HG03558 (cell line): ENCODE measurements at regions not wholly inside any gene's neighbourhood (a gene's known extent, or its start where the extent isn't known, plus 50 kb on each side); places are given as distances from the start of the nearest gene placed in this dataset.

Experiments
- ATAC-seq: cut with Tn5 transposase; IDR thresholded peaks from one replicate; pipeline ENCODE4 v1.9.1; 2021; ENCODE audit warnings: moderate number of reproducible peaks; ENCODE audit not compliant: unreplicated experiment; ENCODE audit errors: extremely low read depth

DNA sequence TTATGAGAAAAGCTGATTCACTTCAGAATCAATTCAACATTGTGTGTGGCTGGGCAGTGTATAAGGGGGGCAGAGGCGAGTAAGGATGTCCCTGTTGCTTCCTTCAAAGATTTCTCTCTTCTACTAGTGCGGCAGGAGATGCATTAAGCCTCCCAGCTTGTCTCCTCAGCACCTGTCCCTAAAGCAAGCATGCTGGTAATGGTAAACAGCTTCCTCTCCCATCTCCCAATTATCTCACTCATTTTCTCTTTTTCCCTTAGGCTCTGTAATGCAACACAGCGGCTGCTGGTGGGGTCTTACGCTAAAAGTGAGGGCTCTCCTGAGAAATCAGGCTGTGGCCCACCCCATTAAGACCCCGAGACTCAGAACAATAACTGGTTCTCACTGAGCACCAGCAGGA, 306.4 kb upstream of the ROPN1 start:
- no peak for ATAC-seq

GRCh38 chr3:124298951-124299350, 307.0 kb upstream of the ROPN1 start:
- ATAC-seq: no peak

DNA sequence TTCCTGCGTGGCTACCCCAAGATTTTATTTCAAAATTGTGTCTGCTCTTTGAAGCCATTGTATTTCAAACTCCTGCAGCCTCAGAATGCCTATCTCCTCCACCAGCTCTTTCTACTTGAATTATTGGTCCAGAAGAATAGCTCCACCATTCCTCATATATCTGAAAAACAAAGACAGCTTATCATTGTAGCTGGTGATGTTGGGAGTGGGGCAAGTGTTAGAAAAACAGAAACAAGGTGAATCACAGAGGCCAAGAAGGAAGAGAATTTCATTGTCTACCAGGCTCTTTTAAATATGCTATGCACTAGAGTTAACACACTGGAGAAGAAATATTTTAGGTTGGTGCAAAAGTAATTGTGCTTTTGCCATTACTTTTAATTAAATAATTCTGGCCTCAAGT, 307.9 kb upstream of the ROPN1 start:
- no peak for ATAC-seq

GRCh38 chr3:124300416-124300815, 308.5 kb upstream of the ROPN1 start:
- ATAC-seq: no peak

DNA sequence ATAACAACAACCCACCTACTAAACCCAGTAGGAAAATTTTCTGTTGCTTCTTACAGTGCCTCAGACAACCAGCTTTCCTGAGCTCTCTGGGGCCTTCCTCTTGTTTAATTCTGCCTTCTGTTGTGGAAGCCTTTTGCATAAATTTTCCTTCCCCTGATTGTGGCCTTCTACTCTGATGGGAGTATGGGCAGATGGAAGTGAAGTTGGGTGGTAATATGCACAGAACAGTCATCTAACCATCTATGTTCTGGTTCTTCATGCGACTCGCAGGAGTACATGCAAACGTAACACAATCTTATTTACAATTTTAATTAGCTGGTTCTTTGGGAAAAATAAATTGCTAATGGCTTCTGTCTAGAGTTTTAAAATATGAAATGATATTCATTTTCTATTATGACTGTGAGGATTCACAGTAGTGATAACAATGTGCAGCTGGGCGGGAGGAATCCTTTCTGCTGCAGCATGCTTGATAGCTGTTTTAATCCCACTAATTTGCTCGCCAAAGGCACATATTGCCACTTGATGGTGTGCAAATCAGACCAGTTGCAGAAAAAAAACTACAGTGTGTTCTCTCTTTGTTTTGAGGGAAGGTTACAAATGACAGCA, 311.5 kb upstream of the ROPN1 start:
- no peak for ATAC-seq

DNA sequence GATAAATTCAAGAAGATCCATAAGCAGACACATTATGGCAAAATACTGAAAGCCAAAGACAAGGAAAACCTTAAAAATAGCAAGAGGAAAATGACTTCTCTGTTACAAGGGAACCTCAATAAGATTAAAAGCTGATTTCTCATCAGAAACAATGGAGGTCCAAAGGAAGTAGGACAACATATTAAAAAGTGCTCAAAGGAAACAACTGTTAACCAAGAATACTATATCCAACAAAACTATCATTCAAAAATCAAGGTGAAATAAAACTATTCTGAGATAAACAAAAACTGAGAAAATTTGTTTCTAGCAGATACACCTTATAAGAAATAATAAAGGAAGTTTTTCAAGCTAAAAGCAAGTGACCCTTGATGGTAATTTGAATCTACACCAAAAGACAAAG, 314.7 kb upstream of the ROPN1 start:
- no peak for ATAC-seq

DNA sequence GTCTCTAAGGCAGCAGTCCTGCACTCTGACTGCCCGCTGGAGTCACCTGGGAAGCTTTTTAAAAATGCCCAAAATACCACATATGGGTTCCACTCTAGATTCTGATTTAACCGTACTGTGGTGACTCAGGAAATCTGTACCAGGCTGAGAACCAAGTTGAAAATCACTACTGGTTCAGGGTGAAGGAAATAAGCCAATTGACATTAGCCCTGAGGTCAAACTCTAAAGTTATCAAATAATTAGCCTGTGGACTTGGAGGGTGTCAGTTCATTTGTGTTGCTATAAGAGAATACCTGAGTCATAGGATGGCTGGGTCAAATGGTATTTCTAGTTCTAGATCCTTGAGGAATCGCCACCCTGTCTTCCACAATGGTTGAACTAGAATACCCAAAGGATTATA, 321.7 kb upstream of the ROPN1 start:
- no peak for ATAC-seq

DNA sequence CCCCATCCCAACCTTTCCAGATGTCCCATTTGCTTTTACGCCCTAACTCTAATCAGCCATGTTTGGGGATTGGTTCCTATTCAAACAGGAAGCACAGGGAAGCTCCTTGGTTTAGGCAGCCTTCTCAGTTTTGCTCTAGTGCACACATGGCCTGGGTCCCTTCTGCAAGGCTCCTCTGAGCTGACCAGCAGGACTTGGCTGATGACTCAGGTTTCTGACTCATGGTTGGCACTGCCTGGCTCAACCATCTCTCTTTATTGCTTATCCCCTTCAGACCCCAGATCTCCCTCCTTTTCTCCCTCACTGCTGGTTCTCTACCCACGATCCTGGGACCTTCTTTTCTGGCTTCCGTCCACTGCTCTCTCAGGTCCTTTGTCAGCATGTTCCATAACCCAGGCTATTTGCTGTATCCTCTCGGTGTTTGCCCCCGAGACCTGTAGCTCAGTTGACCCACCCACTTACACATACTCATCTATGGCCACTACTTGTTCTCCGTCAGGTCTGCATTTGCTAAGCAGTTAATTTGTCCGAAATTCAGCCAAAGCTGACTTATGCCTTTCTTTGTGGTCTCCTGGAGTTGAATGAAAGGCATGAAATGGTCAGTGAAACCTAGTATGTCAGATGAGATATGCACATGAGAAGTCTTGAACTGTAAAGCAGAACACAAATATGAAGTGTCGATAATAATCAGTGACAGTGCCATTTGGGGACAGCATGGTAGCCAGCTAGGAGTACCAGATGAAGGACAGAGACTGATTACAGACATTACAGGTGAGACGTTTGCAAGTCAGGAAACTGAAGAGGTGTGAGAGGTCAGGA, 323.5 kb upstream of the ROPN1 start:
- ATAC-seq: no peak

- ATAC-seq: no peak
Measured at GRCh38 chr3:124316034-124316287, 324.0 kb upstream of the ROPN1 start.

DNA sequence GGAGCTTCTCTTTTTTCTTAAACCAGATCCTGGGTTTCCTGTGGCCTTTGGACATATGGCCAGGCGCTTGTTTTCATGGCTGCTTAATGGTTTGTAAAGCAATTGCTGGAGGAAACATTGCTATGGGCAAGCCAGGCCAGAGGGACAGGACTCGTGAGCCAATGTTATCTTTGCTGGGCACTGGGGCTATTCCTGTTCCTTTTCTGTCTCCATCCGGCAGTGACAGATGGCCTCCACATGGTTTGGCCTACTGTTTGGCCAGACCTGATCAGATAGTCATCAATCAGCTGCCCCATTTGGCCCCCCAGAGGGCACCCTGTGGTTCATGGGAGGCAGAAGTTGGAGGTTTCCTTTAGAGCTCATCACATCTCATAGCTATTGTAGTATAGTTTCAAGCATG, 326.1 kb upstream of the ROPN1 start:
- no peak for ATAC-seq

DNA sequence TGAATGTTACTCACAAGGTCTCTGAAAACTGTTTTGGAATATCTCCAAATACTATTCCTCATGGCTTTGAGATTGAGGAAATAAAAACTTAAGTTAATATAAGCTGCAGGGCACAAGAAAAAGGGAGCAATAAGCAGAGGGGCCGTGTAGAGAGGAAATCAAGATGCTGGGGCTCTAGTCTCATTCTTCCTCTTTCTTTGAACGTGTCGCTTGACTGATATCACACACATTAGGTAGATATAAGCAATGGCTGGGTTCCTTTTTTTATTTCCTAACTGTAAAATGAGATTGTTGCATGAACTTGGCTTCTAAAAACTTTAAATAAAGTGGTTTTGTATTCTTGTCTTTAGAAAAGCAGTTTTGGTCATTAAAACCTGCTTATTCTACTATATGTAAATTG, 326.7 kb upstream of the ROPN1 start:
- no peak for ATAC-seq

DNA sequence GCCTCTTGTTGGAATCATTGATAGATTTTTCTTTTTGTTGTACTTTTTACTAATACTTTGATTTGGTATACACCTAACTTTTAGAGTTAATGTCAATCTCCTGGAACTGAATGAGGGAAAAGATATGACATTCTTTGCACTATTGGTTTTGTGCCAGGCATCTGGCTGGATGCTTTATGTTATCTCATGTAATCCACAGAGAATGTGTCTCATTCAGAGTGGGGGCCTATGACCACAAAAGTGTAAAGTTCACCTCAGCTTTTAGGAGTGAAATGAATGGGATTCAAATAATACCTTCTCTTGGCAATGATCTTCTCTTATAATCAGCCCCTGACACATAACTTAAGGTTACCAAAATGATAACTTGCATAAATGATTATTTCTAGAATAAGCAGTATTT, 329.1 kb upstream of the ROPN1 start:
- no peak for ATAC-seq

DNA sequence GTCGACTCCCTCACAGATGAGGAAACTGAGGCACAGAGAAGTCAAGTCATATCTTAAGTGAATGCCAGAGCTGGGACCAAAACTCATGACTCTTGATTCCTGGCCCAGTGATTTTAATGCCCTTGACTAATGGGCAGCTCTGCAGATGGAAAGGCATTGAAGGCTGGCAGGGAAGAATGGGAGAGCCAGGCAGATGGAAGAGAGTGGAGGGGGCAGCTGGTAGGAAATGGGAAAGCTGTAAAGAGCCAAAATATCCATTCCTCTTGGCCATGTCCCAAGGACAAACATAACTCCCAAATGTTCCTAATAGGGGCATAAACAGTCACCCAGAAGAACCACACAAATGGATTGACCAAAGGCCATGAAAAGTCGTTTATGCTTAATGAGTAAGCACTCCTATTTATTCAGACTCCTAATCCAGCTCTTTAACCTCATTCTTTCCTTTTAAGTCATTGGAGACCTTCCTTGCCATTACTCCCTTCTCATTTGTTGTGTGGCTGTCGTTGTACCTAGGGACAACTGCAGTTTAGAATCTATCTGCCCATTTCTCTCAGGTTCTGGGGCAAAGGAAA, 330.5 kb upstream of the ROPN1 start:
- ATAC-seq: no peak

DNA sequence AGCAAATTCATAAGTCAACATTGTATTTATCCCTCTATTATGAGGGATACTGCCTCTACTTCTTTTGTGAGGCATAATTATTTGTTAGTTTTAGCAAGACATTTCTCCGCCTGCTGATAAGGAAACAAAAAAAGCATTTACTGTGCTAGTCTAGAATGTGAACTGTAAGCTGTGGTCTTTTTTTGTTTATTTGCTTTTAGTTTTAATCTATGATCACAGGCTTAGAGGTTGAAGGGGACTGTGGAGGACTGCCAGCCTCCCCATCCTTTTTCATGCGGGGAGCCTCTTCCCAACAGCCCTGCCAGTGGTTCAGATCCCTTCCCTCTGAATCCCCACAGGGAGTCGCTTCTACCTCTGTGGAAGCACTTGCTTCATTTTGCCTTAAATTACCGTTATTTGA, 331.0 kb upstream of the ROPN1 start:
- no peak for ATAC-seq

- no peak for ATAC-seq
Measured at GRCh38 chr3:124325248-124325647, 333.3 kb upstream of the ROPN1 start.

- ATAC-seq: no peak
Measured at GRCh38 chr3:124329723-124330122, 337.8 kb upstream of the ROPN1 start.

GRCh38 chr3:124333931-124334640, 342.2 kb upstream of the ROPN1 start:
- no peak for ATAC-seq

DNA sequence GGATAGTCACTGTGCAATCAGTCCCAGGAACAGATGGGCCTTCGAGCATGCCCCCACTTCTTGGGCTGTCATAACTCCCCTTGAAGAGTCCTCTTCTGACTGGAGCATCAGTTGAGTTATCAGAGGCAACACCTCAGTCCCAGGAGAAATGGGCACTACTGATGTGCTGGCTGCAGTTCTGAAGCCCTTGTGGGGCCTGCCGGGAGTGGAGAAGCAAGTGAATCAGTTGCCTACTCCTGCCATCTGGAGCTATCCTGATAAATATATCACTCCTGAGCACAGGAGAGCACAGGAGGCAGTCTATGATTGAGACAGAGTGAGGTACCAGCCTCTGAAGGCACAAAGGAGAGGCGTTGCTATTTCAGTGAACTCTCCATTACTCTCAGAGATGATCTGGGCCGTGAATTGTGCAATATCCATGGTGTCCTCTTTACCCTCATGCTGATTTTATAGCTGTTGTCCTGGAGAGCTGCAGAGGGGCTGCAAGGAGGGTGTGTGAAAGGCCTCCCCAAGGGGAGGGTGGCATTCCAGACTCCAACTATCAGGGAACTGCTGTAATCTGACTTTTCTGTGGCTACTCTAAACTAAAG, 344.2 kb upstream of the ROPN1 start:
- ATAC-seq: no peak

- no peak for ATAC-seq
Measured at GRCh38 chr3:124345845-124346244, 353.9 kb upstream of the ROPN1 start.

DNA sequence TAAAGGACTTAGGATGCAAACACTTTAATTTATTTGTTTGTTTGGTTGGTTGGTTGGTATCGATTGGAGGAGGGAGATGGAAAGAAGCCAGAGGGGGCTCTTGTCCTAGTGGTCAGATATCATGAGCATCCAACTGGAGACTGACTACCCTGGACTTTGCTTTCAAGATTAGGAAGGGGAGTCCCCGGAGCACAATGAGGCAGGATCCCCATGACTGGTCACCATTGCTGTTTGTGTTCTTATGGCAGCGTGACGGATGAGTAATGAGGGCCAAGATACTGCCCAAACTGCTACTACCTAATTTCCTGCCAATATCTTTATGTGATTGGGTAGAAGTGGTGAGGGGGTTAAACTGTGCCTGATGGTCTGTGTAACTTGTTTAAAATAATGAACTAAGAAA, 354.6 kb upstream of the ROPN1 start:
- ATAC-seq: no peak

DNA sequence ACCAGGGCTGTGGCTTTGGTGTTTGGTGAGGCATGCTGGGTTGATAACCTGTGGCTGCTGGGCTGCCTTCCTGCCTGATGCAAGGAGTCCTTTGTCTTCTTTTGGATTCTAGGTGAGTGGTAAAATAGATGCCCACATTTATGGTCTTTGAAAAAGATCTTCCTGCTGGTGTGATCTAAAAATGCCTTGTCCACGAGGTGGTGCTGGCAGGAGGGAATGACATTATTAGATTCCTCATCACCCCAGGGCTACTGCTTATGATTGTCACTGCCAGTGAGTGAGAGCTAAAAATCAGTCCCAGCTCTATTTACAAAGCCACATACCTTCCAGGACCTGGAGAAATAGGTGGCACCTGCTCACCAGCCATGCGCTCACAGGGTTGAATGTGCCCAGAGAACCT, 355.5 kb upstream of the ROPN1 start:
- no peak for ATAC-seq
